HCT116 (cell line): ENCODE measurements at regions not wholly inside any gene's neighbourhood (a gene's known extent, or its start where the extent isn't known, plus 50 kb on each side); places are given as distances from the start of the nearest gene placed in this dataset.

ENCODE experiments used
- ATAC-seq: fragments of 200-7000 bp; cut with Tn5 transposase; 2 replicates; pipeline ENCODE4 v1.9.1; 2020; ENCODE audit warnings: mild to moderate bottlenecking, moderate library complexity
- BruUV-seq: library from RNA; stranded (reverse); fragments of 400-500 nt; replicated peaks from 2 replicates; lab custom pipeline; 2021; lab: Mats Ljungman, UMichigan
- CTCF ChIA-PET: fragments of 300-600 bp; sonication (Branson Sonifier 250); formaldehyde crosslinking; loops from one replicate; lab custom pipeline; 2021; ENCODE audit warnings: antibody characterized with exemption; lab: Charles Lee
- POLR2A ChIA-PET: fragments of 300-600, 350-600 bp; sonication (Branson Sonifier 250); formaldehyde crosslinking; loops from one replicate; lab custom pipeline; 2021; ENCODE audit warnings: antibody characterized with exemption; lab: Charles Lee
- RAD21 ChIA-PET, 2 experiments: fragments of 300-600 bp; sonication (Branson Sonifier 250); formaldehyde crosslinking; loops; one replicate each; lab custom pipeline; 2023; ENCODE audit warnings: low total read pairs in 2 of 2; ENCODE audit not compliant: uncharacterized antibody in 2 of 2, unreplicated experiment in 2 of 2, low non-redundant PET in 1 of 2; lab: Charles Lee
- DNase-seq: peaks from one replicate; pipeline ENCODE4 v3.0.0-alpha.2; 2010; ENCODE audit warnings: low read depth, low spot score
- H2AFZ ChIP-seq: fragments of 200-600 bp; shearing (Covaris generic), sonication (generic); 2 replicates; pipeline ENCODE4 v1.6.1; 2017; ENCODE audit warnings: low read depth, mixed run types, mixed read lengths, antibody characterized with exemption, low read length; ENCODE audit not compliant: poor library complexity, severe bottlenecking
- H3K27ac ChIP-seq: 2 replicates; pipeline ENCODE4 v1.5.1; 2012; ENCODE audit warnings: low read depth, low read length
- H3K27me3 ChIP-seq: fragments of 200-600 bp; sonication (generic); 2 replicates; pipeline ENCODE4 v1.6.1; 2016; ENCODE audit warnings: mixed run types, low read length, mixed read lengths; ENCODE audit not compliant: insufficient read depth
- H3K36me3 ChIP-seq, 2 experiments: fragments of 200-500 bp in 1 of 2; fragments of 200-600 bp in 1 of 2; sonication (Bioruptor generic) in 1 of 2; sonication (generic) in 1 of 2; 2 replicates each; pipeline versions ENCODE4 v1.5.1 to v1.6.1; 2014 to 2016; ENCODE audit warnings: low read length in 2 of 2, inconsistent platforms in 1 of 2, mixed read lengths in 1 of 2, mixed run types in 1 of 2; ENCODE audit not compliant: insufficient read depth in 2 of 2, control insufficient read depth in 1 of 2
- H3K4me1 ChIP-seq, 2 experiments: fragments of 200-600 bp in 1 of 2; sonication (generic) in 1 of 2; 2 replicates each; pipeline versions ENCODE4 v1.5.1 to v1.6.1; 2012 to 2017; ENCODE audit warnings: low read length in 2 of 2, inconsistent platforms in 1 of 2, mild to moderate bottlenecking in 1 of 2, mixed read lengths in 1 of 2, mixed run types in 1 of 2, moderate library complexity in 1 of 2; ENCODE audit not compliant: insufficient read depth in 2 of 2, control insufficient read depth in 1 of 2
- H3K4me2 ChIP-seq: fragments of 200-600 bp; sonication (generic); 2 replicates; pipeline ENCODE4 v1.6.1; 2017; ENCODE audit warnings: mixed run types, low read length, mixed read lengths
- H3K4me3 ChIP-seq, 2 experiments: fragments of 200-600 bp in 1 of 2; sonication (generic) in 1 of 2; replicated peaks in 1 of 2; 2 replicates each; pipeline ENCODE4 v1.5.1; 2011 to 2016; ENCODE audit warnings: low read length in 2 of 2, control low read depth in 1 of 2, low read depth in 1 of 2, mild to moderate bottlenecking in 1 of 2, mixed read lengths in 1 of 2, mixed run types in 1 of 2
- H3K79me2 ChIP-seq: fragments of 200-600 bp; sonication (generic); 2 replicates; pipeline ENCODE4 v1.6.1; 2017; ENCODE audit warnings: mild to moderate bottlenecking, mixed run types, low read length, moderate library complexity, mixed read lengths; ENCODE audit not compliant: insufficient read depth
- H3K9ac ChIP-seq: fragments of 200-600 bp; sonication (generic); 2 replicates; pipeline ENCODE4 v1.6.1; 2016; ENCODE audit warnings: low read length, mixed read lengths
- H3K9me2 ChIP-seq: fragments of 200-600 bp; sonication (generic), shearing (Covaris generic); 2 replicates; pipeline ENCODE4 v1.6.1; 2017; ENCODE audit warnings: mixed run types, mild to moderate bottlenecking, moderate library complexity; ENCODE audit not compliant: insufficient read depth
- H3K9me3 ChIP-seq, 2 experiments: fragments of 200-500 bp in 1 of 2; fragments of 200-600 bp in 1 of 2; sonication (Bioruptor generic) in 1 of 2; sonication (generic) in 1 of 2; 2 replicates each; pipeline ENCODE4 v1.6.1; 2014 to 2017; ENCODE audit warnings: low read length in 2 of 2, mixed read lengths in 2 of 2, inconsistent platforms in 1 of 2, low read depth in 1 of 2, mild to moderate bottlenecking in 1 of 2, mixed run types in 1 of 2, moderate library complexity in 1 of 2; ENCODE audit not compliant: control insufficient read depth in 1 of 2, insufficient read depth in 1 of 2
- H4K20me1 ChIP-seq: fragments of 200-600 bp; sonication (generic), shearing (Covaris generic); 2 replicates; pipeline ENCODE4 v1.6.1; 2017; ENCODE audit warnings: mixed run types, mild to moderate bottlenecking, moderate library complexity; ENCODE audit not compliant: insufficient read depth
- CBX3 ChIP-seq: IDR thresholded peaks from 2 replicates; pipeline ENCODE4 v1.6.1; 2012; ENCODE audit warnings: low read depth
- CEBPB ChIP-seq: IDR thresholded peaks from 2 replicates; pipeline ENCODE4 v1.6.1; 2012; ENCODE audit warnings: low read depth
- CTCF ChIP-seq, 3 experiments: fragments of 200-600 bp in 1 of 3; sonication (generic) in 1 of 3; IDR thresholded peaks in 2 of 3; conservative IDR thresholded peaks in 1 of 3; 2 replicates each; pipeline ENCODE4 v1.5.1; 2012 to 2017; ENCODE audit warnings: low read depth in 2 of 3, low read length in 2 of 3, antibody characterized with exemption in 1 of 3, borderline replicate concordance in 1 of 3, control low read depth in 1 of 3, mild to moderate bottlenecking in 1 of 3, mixed read lengths in 1 of 3, mixed run types in 1 of 3, moderate library complexity in 1 of 3; ENCODE audit not compliant: insufficient read depth in 1 of 3
- EZH2 ChIP-seq: fragments of 200-600 bp; sonication (generic); IDR thresholded peaks from 2 replicates; pipeline ENCODE4 v1.6.1; 2017; ENCODE audit warnings: antibody characterized with exemption, mixed run types
- EZH2phosphoT487 ChIP-seq: fragments of 200-600 bp; IDR thresholded peaks from 2 replicates; pipeline ENCODE4 v1.6.1; 2018; ENCODE audit warnings: antibody characterized with exemption, borderline replicate concordance
- MAX ChIP-seq: IDR thresholded peaks from 2 replicates; pipeline ENCODE4 v1.6.1; 2012
- POLR2A ChIP-seq: IDR thresholded peaks from 2 replicates; pipeline ENCODE4 v1.7.0; 2011; ENCODE audit warnings: borderline replicate concordance; ENCODE audit not compliant: insufficient read depth, insufficient read length; ENCODE audit errors: extremely low read depth
- POLR2AphosphoS5 ChIP-seq: IDR thresholded peaks from 2 replicates; pipeline ENCODE4 v1.6.1; 2011; ENCODE audit warnings: mild to moderate bottlenecking, low read depth, low read length, moderate library complexity
- SRF ChIP-seq: IDR thresholded peaks from 2 replicates; pipeline ENCODE4 v1.6.1; 2012; ENCODE audit warnings: low read depth
- TCF7L2 ChIP-seq: IDR thresholded peaks from 2 replicates; pipeline ENCODE4 v1.7.0; 2011; ENCODE audit warnings: borderline replicate concordance, inconsistent platforms; ENCODE audit not compliant: insufficient read depth, insufficient read length; ENCODE audit errors: extremely low read depth
- YY1 ChIP-seq: IDR thresholded peaks from 2 replicates; pipeline ENCODE4 v1.6.1; 2011; ENCODE audit warnings: low read length, low read depth, moderate library complexity, mild to moderate bottlenecking; ENCODE audit not compliant: insufficient replicate concordance; ENCODE audit errors: extremely low read depth
- ZNF274 ChIP-seq: fragments of 200-500 bp; sonication (Bioruptor generic); IDR thresholded peaks from 2 replicates; pipeline ENCODE4 v1.6.1; 2014; ENCODE audit warnings: mild to moderate bottlenecking, low read depth, low read length, inconsistent platforms
- intact Hi-C: fragments of 100-400 bp; cut with micrococcal nuclease; formaldehyde crosslinking; loops from 2 replicates; pipeline ENCODE4 v1.10.0; 2022
- TF ChIP-seq, protein P1 (sequence below): IDR thresholded peaks from 2 replicates; pipeline ENCODE4 v1.6.1; 2012; ENCODE audit warnings: low read depth
- TF ChIP-seq, protein P2 (sequence below): IDR thresholded peaks from 2 replicates; pipeline ENCODE4 v1.6.1; 2012

DNA sequence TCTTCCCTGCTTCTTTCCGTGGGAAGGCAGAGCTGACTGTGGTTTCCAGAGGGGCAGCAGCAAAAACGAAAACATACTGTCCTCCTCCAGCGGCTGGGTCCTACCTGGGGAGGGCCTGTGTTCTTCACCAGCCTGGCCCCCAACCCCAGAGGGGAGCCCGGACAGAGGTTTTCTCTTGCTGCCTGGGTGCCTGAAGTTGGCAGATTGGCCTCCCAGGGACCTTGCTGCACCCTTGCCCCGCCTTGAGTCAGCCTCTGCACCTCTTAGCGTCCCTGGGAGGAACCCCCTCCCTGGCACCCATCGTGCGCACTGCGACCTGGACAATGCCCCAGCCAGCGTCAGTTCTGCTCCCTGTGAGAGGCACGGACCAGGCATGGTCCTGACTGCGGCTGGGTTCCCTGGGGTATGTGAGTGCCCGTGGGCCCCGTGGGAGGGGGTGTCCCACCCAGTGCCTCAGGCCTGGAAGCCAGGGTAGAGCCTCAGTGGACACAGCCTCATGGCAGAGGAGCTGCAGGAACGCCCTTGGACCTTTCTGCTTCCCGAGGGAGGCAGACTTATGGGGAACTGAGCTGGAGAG, 56.8 kb upstream of the PRR23E start:
- no TSS peak for BruUV-seq
- no peak overlapping the region for H3K9ac ChIP-seq
- no peaks in the 10 kb centered on the region for H3K36me3 ChIP-seq
- no peaks in the 10 kb centered on the region for H3K79me2 ChIP-seq
- no peaks in the 10 kb centered on the region for H3K9me2 ChIP-seq
- ChIA-PET CTCF (no interaction called here), POLR2A (no interaction called here), RAD21 (no interaction called here)
- H3K27ac ChIP-seq, result no peak overlapping the region
- ATAC-seq (no peak), DNase-seq (no peak)
- no peaks in the 10 kb centered on the region for H4K20me1 ChIP-seq
- no peaks in the 10 kb centered on the region for H3K9me3 ChIP-seq
- no peak for TF ChIP-seq POLR2A
- TF ChIP-seq TCF7L2, result no peak
- TF ChIP-seq YY1, result no peak
- TF ChIP-seq ZNF274, result no peak
- TF ChIP-seq EZH2, result no peak
- TF ChIP-seq CTCF (IDR thresholded peaks at IDR 0.05 in 2 of 3, conservative IDR thresholded peaks at IDR 0.05 in 1 of 3; ENCODE audit: borderline replicate concordance in 1 of 3, insufficient read depth in 1 of 3, low read depth in 2 of 3, low read length in 2 of 3), result no peak
- TF ChIP-seq SRF, result no peak
- no peak for TF ChIP-seq POLR2AphosphoS5
- TF ChIP-seq MAX, result no peak
- TF ChIP-seq, protein P1, sequence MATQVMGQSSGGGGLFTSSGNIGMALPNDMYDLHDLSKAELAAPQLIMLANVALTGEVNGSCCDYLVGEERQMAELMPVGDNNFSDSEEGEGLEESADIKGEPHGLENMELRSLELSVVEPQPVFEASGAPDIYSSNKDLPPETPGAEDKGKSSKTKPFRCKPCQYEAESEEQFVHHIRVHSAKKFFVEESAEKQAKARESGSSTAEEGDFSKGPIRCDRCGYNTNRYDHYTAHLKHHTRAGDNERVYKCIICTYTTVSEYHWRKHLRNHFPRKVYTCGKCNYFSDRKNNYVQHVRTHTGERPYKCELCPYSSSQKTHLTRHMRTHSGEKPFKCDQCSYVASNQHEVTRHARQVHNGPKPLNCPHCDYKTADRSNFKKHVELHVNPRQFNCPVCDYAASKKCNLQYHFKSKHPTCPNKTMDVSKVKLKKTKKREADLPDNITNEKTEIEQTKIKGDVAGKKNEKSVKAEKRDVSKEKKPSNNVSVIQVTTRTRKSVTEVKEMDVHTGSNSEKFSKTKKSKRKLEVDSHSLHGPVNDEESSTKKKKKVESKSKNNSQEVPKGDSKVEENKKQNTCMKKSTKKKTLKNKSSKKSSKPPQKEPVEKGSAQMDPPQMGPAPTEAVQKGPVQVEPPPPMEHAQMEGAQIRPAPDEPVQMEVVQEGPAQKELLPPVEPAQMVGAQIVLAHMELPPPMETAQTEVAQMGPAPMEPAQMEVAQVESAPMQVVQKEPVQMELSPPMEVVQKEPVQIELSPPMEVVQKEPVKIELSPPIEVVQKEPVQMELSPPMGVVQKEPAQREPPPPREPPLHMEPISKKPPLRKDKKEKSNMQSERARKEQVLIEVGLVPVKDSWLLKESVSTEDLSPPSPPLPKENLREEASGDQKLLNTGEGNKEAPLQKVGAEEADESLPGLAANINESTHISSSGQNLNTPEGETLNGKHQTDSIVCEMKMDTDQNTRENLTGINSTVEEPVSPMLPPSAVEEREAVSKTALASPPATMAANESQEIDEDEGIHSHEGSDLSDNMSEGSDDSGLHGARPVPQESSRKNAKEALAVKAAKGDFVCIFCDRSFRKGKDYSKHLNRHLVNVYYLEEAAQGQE, result no peak
- no peak for TF ChIP-seq CBX3
- TF ChIP-seq, protein P2, sequence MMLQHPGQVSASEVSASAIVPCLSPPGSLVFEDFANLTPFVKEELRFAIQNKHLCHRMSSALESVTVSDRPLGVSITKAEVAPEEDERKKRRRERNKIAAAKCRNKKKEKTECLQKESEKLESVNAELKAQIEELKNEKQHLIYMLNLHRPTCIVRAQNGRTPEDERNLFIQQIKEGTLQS, result no peak
- no peak for TF ChIP-seq EZH2phosphoT487
- TF ChIP-seq CEBPB, result no peak
- H3K4me1 ChIP-seq, result no peaks in the 10 kb centered on the region
- H2AFZ ChIP-seq, result no peak overlapping the region
- H3K27me3 ChIP-seq, result no peaks in the 10 kb centered on the region
- H3K4me3 ChIP-seq, result no peak overlapping the region
- intact Hi-C loops, result no loop called here
- H3K4me2 ChIP-seq, result no peak overlapping the region
